NCI-H2107 treated with DMSO at 0.1 percent for 48 hours (cell line): ENCODE measurements at regions not wholly inside any gene's neighbourhood (a gene's known extent, or its start where the extent isn't known, plus 50 kb on each side); places are given as distances from the start of the nearest gene placed in this dataset.
"Not testable (repeated sequence)": the region's sequence is repeated elsewhere in the genome, so short reads cannot be mapped to it uniquely, and the experiment has no call there.

Experiments
- DNase-seq: peaks from one replicate; lab custom pipeline; 2025; ENCODE audit not compliant: unreplicated experiment; lab: John Stamatoyannopoulos, UW

- no peak for DNase-seq
Observed at GRCh38 chr6:153574231-153574630, 443.1 kb upstream of the RGS17 start.

GRCh38 chr6:153572371-153572770 is 441.3 kb upstream of the RGS17 start:
- no peak for DNase-seq

- DNase-seq = no peak
Observed at GRCh38 chr6:153568628-153569027, 437.5 kb upstream of the RGS17 start.

- DNase-seq = no peak
Observed at GRCh38 chr6:153564803-153565202, 433.7 kb upstream of the RGS17 start.

- DNase-seq = no peak
Observed at GRCh38 chr6:153563001-153563400, 431.9 kb upstream of the RGS17 start.

GRCh38 chr6:153553627-153554026 is 422.5 kb upstream of the RGS17 start:
- no peak for DNase-seq

GRCh38 chr6:153539602-153540001 is 408.5 kb upstream of the RGS17 start:
- DNase-seq = no peak

GRCh38 chr6:153538491-153538890 is 407.4 kb upstream of the RGS17 start:
- no peak for DNase-seq

- DNase-seq = no peak
Observed at GRCh38 chr6:153537422-153537821, 406.3 kb upstream of the RGS17 start.

GRCh38 chr6:153526479-153526878 is 395.4 kb upstream of the RGS17 start:
- DNase-seq = no peak

GRCh38 chr6:153525998-153526397 is 394.9 kb upstream of the RGS17 start:
- no peak for DNase-seq

GRCh38 chr6:153523390-153523789 is 392.3 kb upstream of the RGS17 start:
- no peak for DNase-seq

- DNase-seq = no peak
Observed at GRCh38 chr6:153511896-153512496, 380.9 kb upstream of the RGS17 start.

- DNase-seq = no peak
Observed at GRCh38 chr6:153503810-153504209, 372.7 kb upstream of the RGS17 start.

GRCh38 chr6:153493501-153493900 is 362.4 kb upstream of the RGS17 start:
- no peak for DNase-seq

- DNase-seq = no peak
Observed at GRCh38 chr6:153489479-153489878, 358.4 kb upstream of the RGS17 start.

GRCh38 chr6:153488267-153488666 is 357.2 kb upstream of the RGS17 start:
- DNase-seq = no peak

- no peak for DNase-seq
Observed at GRCh38 chr6:153485072-153485471, 354.0 kb upstream of the RGS17 start.

- DNase-seq = no peak
Observed at GRCh38 chr6:153484056-153484455, 353.0 kb upstream of the RGS17 start.

- no peak for DNase-seq
Observed at GRCh38 chr6:153476243-153476642, 345.2 kb upstream of the RGS17 start.

- DNase-seq = no peak
Observed at GRCh38 chr6:153465050-153465449, 334.0 kb upstream of the RGS17 start.

- DNase-seq = no peak
Observed at GRCh38 chr6:153449279-153449678, 318.2 kb upstream of the RGS17 start.

- not testable (repeated sequence) for DNase-seq
Observed at GRCh38 chr6:153442749-153443148, 311.7 kb upstream of the RGS17 start.

GRCh38 chr6:153442096-153442495 is 311.0 kb upstream of the RGS17 start:
- no peak for DNase-seq
